ENCODE measurements at regions not wholly inside any gene's neighbourhood (a gene's known extent, or its start where the extent isn't known, plus 50 kb on each side); places are given as distances from the start of the nearest gene placed in this dataset.
"Not testable (repeated sequence)": the region's sequence is repeated elsewhere in the genome, so short reads cannot be mapped to it uniquely, and the experiment has no call there.

DNA sequence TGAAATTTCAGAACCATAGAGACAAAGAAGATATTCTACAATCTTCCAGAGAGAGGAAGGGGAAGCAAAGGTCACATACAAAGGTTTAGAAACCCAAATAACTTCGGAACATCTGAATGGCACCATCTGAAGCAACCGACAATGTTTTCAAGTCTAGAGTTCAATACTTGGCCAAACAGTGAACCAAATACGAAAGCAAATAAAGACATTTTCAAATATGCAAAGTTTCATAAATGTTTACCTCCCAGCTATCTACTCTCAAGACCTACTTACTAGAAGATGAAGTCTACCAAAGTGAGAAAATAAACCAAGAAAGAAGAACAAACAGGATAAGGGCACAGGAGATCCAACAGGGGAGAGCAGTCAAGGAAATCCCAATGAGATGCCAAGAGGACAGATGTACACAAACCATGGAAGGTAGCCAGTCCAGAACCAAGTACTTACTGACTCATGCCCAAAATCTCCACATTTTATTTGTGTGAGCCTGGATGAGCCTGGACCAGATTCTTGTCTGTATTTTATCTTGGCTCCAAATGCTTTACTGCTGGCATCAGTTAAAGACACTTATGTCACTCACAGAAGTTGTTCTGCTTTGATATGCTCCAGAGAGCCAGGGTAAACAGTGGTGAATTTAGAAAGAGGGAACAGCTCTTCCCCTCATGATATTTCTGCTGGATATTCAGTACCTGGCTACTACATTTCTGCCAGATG, 173.3 kb downstream of the AVL9 start:
- TF ChIP-seq, protein P1, sequence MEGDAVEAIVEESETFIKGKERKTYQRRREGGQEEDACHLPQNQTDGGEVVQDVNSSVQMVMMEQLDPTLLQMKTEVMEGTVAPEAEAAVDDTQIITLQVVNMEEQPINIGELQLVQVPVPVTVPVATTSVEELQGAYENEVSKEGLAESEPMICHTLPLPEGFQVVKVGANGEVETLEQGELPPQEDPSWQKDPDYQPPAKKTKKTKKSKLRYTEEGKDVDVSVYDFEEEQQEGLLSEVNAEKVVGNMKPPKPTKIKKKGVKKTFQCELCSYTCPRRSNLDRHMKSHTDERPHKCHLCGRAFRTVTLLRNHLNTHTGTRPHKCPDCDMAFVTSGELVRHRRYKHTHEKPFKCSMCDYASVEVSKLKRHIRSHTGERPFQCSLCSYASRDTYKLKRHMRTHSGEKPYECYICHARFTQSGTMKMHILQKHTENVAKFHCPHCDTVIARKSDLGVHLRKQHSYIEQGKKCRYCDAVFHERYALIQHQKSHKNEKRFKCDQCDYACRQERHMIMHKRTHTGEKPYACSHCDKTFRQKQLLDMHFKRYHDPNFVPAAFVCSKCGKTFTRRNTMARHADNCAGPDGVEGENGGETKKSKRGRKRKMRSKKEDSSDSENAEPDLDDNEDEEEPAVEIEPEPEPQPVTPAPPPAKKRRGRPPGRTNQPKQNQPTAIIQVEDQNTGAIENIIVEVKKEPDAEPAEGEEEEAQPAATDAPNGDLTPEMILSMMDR (IDR thresholded peaks at IDR 0.05), result not testable (repeated sequence)
- TF ChIP-seq ZFX (IDR thresholded peaks at IDR 0.05; ENCODE audit: borderline replicate concordance), result not testable (repeated sequence)

Measured in 22Rv1 (cell line).